Progenitor cell of endocrine pancreas (in vitro differentiated cells): ENCODE measurements at regions not wholly inside any gene's neighbourhood (a gene's known extent, or its start where the extent isn't known, plus 50 kb on each side); places are given as distances from the start of the nearest gene placed in this dataset.

ENCODE experiments used
- DNase-seq: peaks from one replicate; pipeline ENCODE4 v3.0.0; 2021; ENCODE audit warnings: low spot score; ENCODE audit not compliant: unreplicated experiment
- H3K27ac Mint-ChIP-seq: 2 replicates; pipeline ENCODE4 v1.8.0; 2021; ENCODE audit warnings: mild to moderate bottlenecking, moderate library complexity, mixed read lengths
- H3K27me3 Mint-ChIP-seq: 2 replicates; pipeline ENCODE4 v1.8.0; 2021; ENCODE audit warnings: mixed read lengths
- H3K36me3 Mint-ChIP-seq: 2 replicates; pipeline ENCODE4 v1.8.0; 2022; ENCODE audit warnings: mixed read lengths; ENCODE audit not compliant: insufficient read depth
- H3K4me1 Mint-ChIP-seq: 2 replicates; pipeline ENCODE4 v1.8.0; 2021; ENCODE audit warnings: low read depth, mixed read lengths
- H3K4me3 Mint-ChIP-seq: 2 replicates; pipeline ENCODE4 v1.8.0; 2021; ENCODE audit warnings: low read depth, mild to moderate bottlenecking, moderate library complexity, mixed read lengths
- H3K9me3 Mint-ChIP-seq: 2 replicates; pipeline ENCODE4 v1.8.0; 2021; ENCODE audit warnings: low read depth, mixed read lengths
- TF ChIP-seq, protein P1 (sequence below): fragments of 200-600 bp; sonication (generic); IDR thresholded peaks from one replicate; pipeline ENCODE4 v1.5.0; 2021; ENCODE audit warnings: antibody characterized with exemption, mild to moderate bottlenecking; ENCODE audit not compliant: unreplicated experiment

DNA sequence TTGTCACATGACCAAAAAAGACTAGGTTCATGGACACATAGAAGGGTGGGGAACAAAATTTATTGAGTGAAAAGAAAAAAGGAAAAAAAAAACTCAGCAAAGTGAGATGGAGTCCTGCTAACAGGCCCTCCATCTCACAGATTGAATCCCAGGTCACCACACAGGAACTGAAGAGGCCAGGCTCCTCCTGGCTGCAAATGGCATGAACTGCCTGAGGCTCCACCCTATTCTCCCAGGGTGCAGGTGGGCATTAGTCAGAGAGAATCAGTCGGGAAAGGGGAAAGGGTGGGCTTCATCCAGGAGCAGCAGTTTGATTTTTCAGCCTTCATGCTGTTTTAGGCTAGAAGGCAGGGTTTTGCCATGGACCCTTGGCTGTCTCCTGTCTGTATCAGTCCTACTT, 128.5 kb upstream of the GRID2 start:
- H3K4me1 Mint-ChIP-seq = peaks cover 1% of the 10 kb centered on the region
- TF ChIP-seq, protein P1, sequence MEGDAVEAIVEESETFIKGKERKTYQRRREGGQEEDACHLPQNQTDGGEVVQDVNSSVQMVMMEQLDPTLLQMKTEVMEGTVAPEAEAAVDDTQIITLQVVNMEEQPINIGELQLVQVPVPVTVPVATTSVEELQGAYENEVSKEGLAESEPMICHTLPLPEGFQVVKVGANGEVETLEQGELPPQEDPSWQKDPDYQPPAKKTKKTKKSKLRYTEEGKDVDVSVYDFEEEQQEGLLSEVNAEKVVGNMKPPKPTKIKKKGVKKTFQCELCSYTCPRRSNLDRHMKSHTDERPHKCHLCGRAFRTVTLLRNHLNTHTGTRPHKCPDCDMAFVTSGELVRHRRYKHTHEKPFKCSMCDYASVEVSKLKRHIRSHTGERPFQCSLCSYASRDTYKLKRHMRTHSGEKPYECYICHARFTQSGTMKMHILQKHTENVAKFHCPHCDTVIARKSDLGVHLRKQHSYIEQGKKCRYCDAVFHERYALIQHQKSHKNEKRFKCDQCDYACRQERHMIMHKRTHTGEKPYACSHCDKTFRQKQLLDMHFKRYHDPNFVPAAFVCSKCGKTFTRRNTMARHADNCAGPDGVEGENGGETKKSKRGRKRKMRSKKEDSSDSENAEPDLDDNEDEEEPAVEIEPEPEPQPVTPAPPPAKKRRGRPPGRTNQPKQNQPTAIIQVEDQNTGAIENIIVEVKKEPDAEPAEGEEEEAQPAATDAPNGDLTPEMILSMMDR = peak; percentile 10
- H3K4me3 Mint-ChIP-seq = no peak overlapping the region
- H3K27me3 Mint-ChIP-seq = no peaks in the 10 kb centered on the region
- DNase-seq = no peak
- no peak overlapping the region for H3K27ac Mint-ChIP-seq
- no peaks in the 10 kb centered on the region for H3K9me3 Mint-ChIP-seq
- H3K36me3 Mint-ChIP-seq = no peaks in the 10 kb centered on the region

DNA sequence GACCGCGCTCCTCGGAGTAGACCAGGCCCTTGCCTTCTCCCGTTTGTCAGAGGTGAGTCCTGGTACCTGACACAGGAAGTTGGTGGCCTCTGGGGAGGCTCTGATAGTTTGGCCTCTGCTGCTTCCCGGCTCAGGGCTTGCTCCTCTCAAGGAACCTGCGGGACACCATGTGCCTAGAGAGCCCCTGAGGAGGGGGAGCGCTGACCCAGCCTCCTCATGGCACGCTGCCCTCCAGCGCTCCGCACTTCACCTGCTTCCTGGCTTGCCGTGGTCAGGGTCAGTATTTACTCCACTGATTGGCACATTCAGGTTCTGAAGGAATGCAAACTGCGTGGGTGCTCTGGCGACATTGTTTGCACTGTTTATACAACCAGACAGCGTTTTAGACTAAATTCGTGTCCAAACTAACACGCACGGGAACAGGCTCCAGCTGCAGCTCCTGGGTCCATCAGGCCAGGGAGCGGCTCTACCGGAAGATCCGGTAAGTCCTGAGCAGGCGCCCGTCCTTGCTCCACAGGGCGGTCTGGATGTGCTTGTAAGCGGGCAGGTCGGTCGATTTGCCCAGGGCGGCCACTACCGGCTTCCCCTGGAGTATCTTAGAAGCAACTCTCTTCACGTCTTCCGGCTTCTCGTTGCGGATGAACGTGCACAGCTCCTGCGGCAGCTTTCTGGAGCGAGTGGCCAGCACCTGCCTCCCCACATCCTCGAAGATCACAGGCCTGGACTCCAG, 121.6 kb upstream of the GRID2 start:
- TF ChIP-seq, protein P1 = no peak
- Mint-ChIP-seq H3K9me3 (peaks cover 7% of the 10 kb centered on the region), H3K4me3 (no peak overlapping the region), H3K36me3 (no peaks in the 10 kb centered on the region), H3K4me1 (no peaks in the 10 kb centered on the region), H3K27me3 (no peaks in the 10 kb centered on the region), H3K27ac (no peak overlapping the region)
- DNase-seq = no peak

DNA sequence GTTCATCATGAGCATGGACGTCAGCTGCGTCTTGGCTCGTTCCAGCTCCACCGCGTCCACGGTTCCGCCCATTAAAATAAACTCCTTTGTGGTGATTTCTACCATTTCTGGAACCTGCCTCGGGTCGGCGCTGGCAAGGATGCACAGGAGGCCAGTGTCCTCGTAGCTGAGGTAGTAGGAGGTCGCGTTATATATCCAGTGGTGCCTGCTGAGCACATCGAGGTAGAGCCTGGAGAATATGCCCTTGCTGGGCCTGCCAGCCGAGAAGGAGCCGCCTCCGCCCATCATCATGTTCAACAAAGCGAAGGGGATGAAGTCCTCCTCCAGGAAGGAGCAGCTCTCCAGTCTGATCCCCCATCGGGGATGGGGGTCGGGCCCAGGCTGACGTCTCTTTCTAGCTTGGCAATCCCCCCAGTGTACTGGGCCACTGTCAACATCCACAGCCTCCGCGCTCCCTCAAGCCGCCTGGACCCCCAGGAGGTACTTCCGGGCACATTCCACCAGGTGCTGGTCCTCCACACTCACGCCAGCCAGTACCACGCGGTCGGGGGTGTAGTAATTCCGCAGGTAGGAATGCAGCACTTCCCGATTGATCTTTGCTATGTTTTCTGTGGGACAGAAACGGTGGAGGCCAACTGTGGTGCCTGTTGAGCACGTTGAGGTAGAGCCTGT, 120.9 kb upstream of the GRID2 start:
- no peak for DNase-seq
- no peak overlapping the region for H3K27ac Mint-ChIP-seq
- H3K4me3 Mint-ChIP-seq = no peak overlapping the region
- TF ChIP-seq, protein P1 = no peak
- no peaks in the 10 kb centered on the region for H3K36me3 Mint-ChIP-seq
- H3K9me3 Mint-ChIP-seq = peaks cover 7% of the 10 kb centered on the region
- no peaks in the 10 kb centered on the region for H3K4me1 Mint-ChIP-seq
- H3K27me3 Mint-ChIP-seq = no peaks in the 10 kb centered on the region

DNA sequence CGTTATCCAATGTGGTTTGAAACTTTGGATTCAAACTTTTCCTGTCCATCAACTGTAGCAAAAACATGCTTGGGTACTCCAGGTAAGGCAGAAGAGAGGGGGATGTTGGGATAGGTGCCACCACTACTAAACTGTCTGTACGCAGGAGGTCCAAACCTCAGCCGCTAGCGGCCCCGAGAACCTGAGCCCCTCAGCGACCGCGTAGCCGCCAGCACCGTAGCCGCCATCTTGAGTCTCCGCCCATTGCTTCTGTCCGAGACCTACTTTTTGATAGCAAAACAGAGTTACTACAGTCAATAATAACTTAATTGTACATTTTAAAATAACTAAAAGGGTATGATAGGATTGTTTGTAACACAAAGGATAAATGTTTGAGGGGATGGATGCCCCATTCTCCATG, 119.9 kb upstream of the GRID2 start:
- H3K4me3 Mint-ChIP-seq = no peak overlapping the region
- H3K9me3 Mint-ChIP-seq = peaks cover 7% of the 10 kb centered on the region
- no peaks in the 10 kb centered on the region for H3K4me1 Mint-ChIP-seq
- no peaks in the 10 kb centered on the region for H3K27me3 Mint-ChIP-seq
- TF ChIP-seq, protein P1 = no peak
- H3K27ac Mint-ChIP-seq = no peak overlapping the region
- no peaks in the 10 kb centered on the region for H3K36me3 Mint-ChIP-seq
- no peak for DNase-seq

DNA sequence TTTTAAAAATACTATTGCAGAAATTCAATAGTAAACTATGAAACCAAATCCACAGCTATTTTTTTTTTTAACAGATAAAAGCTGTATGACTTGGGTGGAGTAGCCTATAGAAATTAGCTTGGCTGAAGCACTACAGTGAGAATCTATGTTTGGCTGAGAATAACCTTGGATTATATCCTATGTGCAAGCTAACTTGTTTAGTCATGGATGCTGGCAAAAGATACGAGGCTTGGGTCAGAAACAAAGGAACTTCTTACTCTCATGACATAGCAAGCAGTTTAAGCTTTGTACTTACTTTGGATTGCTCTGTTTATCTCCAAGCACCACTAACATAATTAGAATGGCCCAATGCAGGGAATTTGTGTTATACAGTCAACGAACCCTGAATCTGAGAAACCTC, 119.2 kb upstream of the GRID2 start:
- no peak for DNase-seq
- H3K36me3 Mint-ChIP-seq = no peaks in the 10 kb centered on the region
- H3K4me1 Mint-ChIP-seq = no peaks in the 10 kb centered on the region
- TF ChIP-seq, protein P1 = no peak
- H3K4me3 Mint-ChIP-seq = no peak overlapping the region
- H3K9me3 Mint-ChIP-seq = peaks cover 7% of the 10 kb centered on the region
- H3K27me3 Mint-ChIP-seq = no peaks in the 10 kb centered on the region
- no peak overlapping the region for H3K27ac Mint-ChIP-seq
